ENCODE measurements at regions not wholly inside any gene's neighbourhood (a gene's known extent, or its start where the extent isn't known, plus 50 kb on each side); places are given as distances from the start of the nearest gene placed in this dataset.

- no peak for DNase-seq
Observed at GRCh38 chr3:13210221-13210975, 137.2 kb upstream of the IQSEC1 start.

- DNase-seq = no peak
Observed at GRCh38 chr3:13209634-13209997, 136.4 kb upstream of the IQSEC1 start.

DNA sequence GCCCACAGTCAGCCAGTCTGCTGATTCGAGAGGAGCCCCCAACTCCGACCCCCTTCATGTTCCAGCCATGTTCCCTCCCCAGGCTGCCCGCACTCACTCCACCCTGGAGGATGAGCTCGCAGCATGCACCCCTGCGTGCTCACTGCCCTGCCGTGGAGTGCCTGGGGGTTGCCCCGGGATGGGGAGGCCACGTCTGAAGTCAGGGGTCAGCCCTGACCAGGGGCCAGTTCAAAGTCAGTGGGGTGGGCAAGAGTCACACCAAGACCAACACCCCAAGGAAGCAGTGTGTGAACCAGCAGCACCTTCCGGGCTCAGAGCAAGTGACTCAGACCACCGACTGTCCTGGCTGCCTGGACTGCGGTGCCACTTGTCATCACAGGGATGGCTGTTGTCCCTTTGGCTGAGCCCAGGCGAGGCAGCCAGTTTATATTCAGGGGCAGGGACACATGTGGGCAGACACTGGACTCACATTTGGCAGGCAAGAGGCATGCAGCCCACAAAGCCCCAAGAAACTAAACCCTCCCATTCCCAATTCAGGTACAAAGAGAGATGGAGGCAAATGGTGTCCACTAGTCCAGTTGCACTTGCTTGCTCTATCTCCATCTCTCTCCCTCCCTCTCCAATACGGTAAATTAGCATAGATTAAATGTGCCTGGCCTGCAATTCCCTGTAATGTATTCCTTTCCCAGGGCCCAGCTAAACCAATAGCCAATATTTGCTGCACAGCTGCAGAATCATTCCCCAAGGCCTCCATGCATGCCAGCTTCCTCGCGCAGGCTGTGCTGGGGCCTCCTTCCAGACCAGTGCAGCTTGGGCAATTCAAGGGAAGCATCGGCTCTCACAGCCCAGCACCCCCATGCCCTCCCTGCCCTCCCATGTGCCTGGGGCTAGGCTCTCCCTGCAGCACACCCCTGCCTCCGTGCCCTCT is 135.7 kb upstream of the IQSEC1 start:
- no peak for DNase-seq

- DNase-seq = no peak
Observed at GRCh38 chr3:13207975-13208705, 134.9 kb upstream of the IQSEC1 start.

- DNase-seq = no peak
Observed at GRCh38 chr3:13207578-13207922, 134.3 kb upstream of the IQSEC1 start.

- DNase-seq = no peak
Observed at GRCh38 chr3:13206799-13207577, 133.8 kb upstream of the IQSEC1 start.

GRCh38 chr3:13205567-13206143 is 132.4 kb upstream of the IQSEC1 start:
- DNase-seq = no peak

DNA sequence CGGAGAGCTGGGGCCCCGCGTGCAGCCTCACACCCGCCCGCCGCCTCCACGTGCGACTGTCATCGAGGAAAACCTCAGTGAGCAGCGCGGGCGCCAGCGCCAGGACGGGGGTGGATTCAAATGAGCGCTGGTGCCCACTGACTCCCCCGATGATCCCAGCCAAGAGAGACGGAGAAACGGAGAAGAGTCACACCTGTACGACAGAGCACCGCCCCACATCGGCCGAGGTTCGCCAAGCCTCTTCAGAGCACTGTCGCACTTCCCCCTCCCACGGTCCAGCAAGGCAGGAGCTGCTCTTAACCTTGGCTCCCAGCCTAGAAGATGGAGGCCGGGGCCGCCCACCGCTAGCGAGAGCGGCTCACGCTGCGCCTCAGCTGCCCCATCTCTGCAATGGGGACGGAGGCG is 130.9 kb upstream of the IQSEC1 start:
- no peak for DNase-seq

- DNase-seq = no peak
Observed at GRCh38 chr3:13203398-13204176, 130.4 kb upstream of the IQSEC1 start.

- no peak for DNase-seq
Observed at GRCh38 chr3:13202744-13203397, 129.6 kb upstream of the IQSEC1 start.

DNA sequence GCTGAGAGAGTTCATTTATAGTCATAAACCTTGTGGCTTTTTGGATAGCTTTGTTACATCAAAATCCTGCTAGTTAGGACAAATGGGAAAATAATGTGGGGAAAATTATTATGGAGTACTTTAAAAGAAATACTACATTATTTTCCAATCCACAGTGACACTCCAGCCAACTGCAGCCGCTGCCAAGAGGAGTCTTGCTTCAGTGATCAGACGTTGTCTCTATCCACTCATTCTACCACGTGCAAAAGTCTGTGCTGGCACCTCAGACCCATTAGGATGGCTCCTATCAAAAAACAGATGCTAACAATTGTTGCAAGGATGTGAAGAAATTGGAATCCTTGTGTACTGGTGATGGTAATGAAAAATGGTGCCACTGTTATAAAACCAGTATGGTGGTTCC is 128.6 kb upstream of the IQSEC1 start:
- DNase-seq = no peak

GRCh38 chr3:13200946-13201345 is 127.7 kb upstream of the IQSEC1 start:
- no peak for DNase-seq

DNA sequence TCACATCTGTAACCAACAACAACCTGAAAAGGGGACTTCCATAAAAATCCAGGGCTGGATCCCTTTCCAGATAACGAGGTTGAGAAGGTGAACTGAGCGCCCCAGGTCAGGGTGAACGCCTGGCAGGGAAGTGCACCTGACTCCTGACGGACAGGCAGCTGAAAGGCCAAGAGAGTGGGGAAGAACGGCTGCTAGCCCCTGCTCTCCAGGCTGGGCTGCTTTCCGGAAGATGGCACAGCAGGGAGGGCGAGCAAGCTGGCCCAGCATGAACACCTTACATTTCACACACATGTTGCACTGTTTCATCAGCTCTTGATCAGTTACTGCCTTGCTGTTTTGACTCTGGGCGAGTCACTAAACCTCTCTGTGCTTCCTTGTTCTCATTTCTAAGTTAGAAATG is 127.2 kb upstream of the IQSEC1 start:
- DNase-seq = no peak

DNA sequence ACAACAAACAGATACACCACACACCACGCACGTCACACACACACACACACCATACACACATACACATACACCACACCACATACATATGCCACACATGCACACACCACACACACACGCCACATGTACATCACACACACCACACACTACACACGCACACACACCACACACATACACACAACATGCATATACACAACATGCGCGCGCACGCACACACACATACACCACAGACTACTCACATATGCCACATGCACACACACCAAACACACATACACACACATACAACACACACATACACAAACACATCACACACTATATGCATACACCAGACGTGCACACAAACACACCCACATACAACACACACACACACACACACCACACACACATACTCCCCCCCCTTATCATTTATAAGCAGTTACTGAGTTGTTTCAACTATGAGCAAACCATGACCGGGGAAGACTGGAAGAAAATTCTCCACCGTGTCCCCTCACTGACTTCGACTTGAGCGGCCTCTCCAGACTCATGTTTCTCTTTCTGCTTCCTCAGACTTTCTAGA is 126.7 kb upstream of the IQSEC1 start:
- DNase-seq = no peak

DNA sequence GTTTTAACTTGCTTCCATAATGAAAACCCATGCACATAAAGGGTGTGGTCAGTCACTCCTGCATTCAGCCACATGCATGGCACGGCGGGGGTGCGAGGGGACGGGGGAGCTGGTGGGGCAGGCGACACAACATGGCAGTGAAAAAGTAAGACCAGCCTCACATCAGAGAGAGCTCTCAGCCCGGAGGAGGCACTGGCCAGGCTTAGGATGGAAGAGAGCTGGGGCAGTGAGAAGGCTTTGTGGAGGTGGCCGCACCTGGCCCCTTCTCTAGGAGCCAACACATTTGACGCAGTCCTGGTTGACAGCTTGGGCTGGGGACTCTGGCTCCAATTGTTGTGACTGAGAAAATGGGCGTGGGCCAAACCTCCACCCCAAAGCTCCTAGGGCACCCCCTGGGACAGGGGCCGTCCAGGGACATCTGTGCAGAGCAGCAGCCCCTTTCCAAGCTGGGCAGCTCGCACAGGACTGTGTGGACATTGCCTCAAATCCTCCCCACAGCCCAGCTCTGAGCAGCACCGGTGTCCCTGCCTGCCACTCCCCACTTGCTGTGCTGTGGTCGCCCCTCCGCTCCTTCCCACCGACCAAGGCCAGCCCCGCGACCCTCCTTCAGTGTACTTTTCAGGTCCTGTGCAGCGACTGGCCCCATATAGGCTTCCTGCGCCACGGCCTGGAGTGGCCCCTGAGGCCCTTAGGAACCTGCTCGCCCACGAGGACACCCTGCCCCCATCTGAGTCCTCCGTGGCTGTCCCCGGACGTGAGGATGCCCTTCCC is 126.0 kb upstream of the IQSEC1 start:
- no peak for DNase-seq

- no peak for DNase-seq
Observed at GRCh38 chr3:13198264-13198879, 125.1 kb upstream of the IQSEC1 start.

GRCh38 chr3:13197795-13198194 is 124.6 kb upstream of the IQSEC1 start:
- DNase-seq = no peak

- no peak for DNase-seq
Observed at GRCh38 chr3:13197281-13197680, 124.1 kb upstream of the IQSEC1 start.

Measured in nucleus accumbens (tissue), 56 donors.